ENCODE measurements at regions not wholly inside any gene's neighbourhood (a gene's known extent, or its start where the extent isn't known, plus 50 kb on each side); places are given as distances from the start of the nearest gene placed in this dataset.

DNA sequence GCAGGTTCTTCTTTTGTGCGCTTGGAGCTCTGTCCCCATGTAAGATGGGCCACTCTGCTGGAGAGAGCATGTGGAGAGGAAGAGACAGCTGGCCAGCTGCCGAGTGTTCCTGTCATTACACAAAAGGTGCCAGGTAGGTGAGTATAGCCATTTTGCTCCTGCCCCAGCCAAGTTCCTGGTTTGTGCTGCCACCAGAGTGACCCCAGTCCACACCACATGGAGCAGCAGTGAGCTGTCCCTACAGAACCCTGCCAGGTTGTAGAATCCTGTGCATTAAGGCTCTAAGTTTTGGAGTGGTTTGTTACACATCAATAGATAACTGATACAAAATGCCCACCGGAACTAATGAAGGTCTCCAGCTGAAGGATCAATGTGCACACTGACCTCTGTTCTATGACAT lies 84.6 kb upstream of the GHITM start:
- DNase-seq (ENCODE audit: extremely low spot score, insufficient read length, low read depth), result no peak

DNA sequence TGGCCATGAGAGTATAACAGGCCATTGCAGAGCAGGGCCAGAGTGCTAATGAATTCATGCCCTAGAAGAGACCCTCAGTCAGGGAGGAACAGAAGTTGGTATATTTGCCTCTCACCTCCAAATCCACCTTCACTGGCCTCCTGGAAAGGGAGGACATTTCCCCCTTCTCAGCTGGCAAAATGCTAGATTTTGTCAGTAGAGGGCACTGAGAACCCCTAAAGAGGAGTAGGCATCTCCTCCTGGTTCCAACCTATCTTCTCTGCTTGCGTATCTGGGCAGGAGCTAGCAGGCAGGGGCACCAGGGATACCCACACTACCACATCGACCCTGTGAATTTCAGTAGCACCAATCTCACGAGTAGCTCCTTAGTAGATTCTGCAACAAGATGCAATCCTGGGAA lies 79.8 kb upstream of the GHITM start:
- no peak for DNase-seq (ENCODE audit: extremely low spot score, insufficient read length, low read depth)
- no peak for FAIRE-seq

More for the DNA sequence above, 84.6 kb upstream of the GHITM start:
- FAIRE-seq, result no peak

DNA sequence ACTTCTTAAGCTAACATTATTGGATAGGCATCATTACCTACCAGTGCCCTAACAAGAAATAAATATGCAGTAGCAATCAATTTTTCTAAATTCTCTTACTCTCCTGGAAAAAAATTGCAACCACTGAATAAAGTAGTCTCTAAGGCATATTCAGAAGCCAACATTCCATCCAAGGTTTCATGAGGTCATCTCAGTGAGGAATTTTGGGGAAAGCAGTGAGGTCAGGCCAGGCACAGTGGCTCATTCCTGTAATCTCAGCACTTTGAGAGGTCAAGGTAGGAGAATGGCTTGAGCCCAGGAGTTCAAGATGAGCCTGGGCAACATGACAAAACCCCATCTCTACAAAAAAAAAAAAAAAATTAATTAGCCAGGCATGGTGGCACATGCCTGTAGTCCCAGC lies 75.9 kb upstream of the GHITM start:
- FAIRE-seq (no peak), DNase-seq (ENCODE audit: extremely low spot score, insufficient read length, low read depth) (no peak)

DNA sequence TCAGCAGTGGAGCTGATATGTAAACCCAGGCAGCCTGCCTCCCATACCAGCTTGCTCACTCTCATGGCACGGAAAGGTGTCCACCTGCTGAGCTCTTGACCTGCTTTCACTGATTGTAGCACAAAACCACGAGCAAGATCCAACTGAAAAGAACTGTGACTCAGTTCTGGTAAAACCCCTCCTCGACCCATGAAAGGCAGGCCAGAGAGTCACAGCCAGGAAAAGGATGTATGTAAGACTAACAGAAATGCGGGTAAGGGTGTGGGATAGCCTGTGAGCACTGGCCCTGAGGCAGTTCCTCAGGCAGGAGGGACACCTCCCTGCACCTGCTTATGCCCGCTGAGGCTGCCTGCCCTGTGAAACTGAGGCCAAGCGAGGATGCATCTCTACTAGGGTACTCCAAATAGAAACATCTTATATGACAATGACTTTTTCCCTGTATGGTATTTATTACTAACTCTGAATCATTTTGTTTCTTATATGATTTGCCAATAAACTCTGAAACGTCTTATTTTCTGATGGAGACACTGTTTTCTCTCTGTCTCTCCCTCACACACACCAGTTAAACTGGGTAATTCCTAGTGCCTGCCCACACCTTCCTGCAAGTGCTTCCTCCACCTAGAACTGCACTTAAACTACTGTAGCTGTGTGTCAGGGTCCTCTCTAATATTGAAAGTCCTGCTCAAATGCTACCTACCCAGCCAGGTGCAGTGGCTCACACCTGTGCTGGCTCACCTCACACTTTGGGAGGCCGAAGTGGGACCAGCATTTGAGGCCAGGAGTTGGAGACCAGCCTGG lies 73.3 kb upstream of the GHITM start:
- FAIRE-seq (no peak), DNase-seq (ENCODE audit: extremely low spot score, insufficient read length, low read depth) (no peak)

DNA sequence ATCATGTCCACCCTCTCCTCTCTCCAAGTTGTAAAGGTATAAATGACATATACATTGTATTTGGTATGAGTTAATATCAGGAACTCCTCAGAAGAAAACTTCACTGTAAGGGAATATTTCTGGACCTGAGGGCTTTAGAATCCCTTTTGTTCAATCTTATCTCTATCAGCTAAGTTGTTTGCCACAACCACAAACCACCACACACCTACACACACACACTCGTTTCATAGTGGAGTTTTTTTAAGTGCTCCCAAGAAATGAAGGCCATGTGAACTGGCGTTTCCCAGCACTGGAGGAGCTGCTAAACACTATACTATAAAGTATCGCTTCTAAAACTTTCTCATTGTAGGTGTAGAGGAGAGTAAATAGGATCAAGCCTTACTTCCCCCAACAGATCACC lies 64.8 kb upstream of the GHITM start:
- DNase-seq (ENCODE audit: extremely low spot score, insufficient read length, low read depth), result no peak
- no peak for FAIRE-seq

DNA sequence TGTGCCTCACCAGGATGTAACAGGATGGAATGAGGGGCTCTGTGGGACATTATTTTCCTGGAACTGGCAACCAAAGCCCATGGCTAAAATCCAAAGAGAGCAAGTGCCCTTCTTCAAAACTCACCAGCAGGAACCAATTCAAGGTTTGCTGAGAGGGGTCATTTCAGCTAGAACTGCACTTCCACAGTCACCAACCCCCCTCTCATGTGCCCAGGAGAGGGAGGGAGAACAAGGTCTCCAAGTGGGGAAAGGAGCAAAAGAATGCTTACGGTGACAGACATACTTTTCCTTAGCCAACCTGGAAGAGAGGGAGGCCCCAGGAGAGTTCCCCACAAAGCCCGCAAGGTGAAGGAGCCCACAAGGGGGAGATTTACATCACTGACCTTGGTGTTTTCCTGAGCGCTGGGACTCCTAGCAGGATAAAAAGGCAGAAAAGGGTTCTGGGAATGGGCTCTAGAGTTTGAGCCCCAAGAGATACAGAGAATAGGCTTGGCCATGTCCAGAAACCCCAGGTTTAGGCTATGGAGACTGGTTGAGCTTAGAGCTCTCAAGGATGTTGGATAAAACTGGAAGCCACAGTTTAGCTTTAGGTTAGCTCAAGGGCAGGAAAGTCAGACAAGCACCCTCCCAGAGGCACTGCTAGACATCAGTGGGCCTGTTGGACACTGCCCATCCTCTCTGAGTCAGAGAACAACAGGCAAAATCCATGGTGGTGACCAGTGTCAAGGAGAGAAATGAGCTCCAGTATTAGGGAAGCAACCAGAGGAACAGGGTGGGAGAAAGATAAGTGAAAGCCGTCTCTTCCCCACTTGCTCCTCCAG lies 63.9 kb upstream of the GHITM start:
- no peak for FAIRE-seq
- no peak for DNase-seq (ENCODE audit: extremely low spot score, insufficient read length, low read depth)

DNA sequence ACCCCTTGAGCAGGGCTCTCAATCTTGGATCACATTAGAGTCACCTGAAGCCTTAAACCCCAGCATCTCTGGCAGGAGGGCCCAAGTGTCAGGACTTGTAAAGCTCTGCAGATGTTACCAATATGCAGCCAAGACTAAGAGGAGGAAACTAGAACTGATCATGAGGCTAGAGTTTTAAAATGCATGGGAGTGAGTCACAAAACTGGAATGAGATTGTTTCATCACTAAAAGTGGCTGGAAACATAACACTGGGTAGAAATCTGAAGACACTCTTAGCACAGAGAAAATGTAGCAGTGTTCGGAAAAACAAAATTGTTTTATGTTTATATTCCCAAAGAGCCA lies 63.3 kb upstream of the GHITM start:
- FAIRE-seq, result no peak
- DNase-seq (ENCODE audit: extremely low spot score, insufficient read length, low read depth), result no peak

DNA sequence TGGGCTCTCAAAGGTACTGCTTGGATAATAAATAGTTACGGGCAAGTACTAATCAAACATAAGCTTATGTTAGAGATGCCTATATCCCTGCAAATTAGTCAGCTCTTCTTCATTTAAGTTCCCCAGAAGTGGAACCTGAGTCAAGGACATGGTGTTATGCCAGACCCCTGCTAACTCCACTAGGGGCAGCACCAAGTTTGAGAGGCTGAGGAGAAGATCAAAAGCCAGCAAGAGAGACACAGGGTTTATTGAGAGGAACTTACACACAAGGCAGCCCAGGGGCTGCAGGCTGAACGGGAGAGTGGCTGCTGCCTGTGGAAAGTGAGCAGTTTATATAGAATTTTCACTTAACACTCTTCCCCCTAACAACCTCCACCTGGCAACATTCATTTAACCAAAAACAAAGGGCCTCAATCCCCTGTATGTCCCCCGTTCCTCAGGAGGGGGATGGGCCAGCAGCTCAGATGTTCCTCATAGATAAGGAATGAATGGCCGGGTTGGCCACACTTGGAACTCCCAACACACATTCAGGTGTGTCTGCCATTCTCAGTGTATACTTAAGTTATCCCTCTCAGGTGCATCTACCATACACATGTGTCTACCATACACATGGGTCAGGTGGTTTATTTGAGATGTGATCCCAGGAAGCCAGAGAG lies 62.6 kb upstream of the GHITM start:
- DNase-seq (ENCODE audit: extremely low spot score, insufficient read length, low read depth) (no peak), FAIRE-seq (no peak)

DNA sequence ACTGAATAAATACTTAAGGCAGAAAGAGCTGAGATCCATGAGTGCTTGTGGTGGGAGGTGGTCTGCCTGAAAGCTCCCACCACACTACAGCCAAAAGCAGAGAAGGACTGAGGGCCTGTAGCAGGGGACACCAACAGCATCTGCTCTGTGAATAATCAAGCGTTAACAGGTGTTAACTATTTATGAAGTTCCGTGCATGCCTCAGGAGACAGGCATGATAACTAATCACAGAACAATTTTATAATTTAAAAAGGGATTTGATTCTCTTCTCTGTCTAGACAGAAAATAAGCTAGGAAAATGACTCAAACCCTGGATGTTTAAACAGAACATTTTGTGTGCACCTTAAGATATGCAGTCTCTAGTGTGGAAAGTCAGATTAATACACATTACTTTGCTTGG lies 61.5 kb upstream of the GHITM start:
- FAIRE-seq (no peak), DNase-seq (ENCODE audit: extremely low spot score, insufficient read length, low read depth) (no peak)

DNA sequence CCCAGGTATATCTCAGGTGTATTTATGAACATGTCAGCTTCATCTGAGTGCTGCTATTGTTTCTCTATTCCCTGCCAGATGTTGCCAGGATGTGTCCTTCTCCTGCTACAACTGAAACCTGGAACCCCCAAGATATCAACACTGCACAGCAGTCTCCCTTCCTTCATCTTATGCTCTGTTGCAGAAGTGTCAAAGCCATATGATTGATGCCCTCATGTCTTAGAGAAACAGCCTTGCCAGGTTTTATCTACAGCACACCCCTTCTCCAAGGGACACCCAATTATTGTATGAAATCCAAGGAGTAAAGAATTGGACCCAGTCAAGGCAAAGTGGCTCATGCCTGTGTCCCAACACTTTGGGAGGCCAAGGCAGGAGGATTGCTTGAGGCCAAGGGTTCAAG lies 60.5 kb upstream of the GHITM start:
- no peak for FAIRE-seq
- DNase-seq (ENCODE audit: extremely low spot score, insufficient read length, low read depth), result no peak

DNA sequence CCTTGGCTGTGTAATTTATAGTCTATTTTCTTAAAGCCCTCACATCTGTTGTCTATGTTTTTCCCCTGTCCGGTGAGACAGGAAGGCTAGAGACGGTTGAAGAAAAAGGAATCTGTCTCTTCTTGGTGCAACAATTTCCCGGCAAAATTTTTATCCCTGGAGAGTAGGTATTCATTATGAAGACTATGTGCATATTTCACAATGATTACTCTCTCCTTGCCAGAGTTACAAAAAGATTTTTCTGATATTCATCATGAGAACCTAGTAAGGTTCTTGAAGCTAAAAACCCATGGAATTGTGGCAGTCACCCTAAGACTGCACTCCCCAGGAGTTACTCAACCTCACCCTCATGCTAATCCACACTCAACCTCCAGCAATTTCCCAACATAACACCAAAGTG lies 55.0 kb upstream of the GHITM start:
- FAIRE-seq (no peak), DNase-seq (ENCODE audit: extremely low spot score, insufficient read length, low read depth) (no peak)

DNA sequence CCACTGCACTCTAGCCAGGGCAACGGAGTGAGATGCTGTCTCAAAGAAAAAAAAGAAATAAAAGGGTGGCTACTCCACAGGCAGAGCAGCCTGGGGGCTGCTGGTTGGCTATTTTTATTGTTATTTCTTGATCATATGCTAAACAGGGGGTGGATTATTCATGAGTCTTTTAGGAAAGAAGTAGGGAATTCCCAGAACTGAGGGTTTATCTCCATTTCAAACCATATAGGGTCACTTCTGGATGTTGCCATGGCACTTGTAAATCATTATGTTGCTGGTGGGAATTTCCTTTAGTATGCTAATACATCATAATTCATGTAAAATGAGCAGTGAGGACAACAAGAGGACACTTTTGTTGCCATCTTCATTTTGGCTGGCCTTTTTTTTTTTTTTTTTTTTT lies 52.1 kb upstream of the GHITM start:
- no peak for FAIRE-seq

DNA sequence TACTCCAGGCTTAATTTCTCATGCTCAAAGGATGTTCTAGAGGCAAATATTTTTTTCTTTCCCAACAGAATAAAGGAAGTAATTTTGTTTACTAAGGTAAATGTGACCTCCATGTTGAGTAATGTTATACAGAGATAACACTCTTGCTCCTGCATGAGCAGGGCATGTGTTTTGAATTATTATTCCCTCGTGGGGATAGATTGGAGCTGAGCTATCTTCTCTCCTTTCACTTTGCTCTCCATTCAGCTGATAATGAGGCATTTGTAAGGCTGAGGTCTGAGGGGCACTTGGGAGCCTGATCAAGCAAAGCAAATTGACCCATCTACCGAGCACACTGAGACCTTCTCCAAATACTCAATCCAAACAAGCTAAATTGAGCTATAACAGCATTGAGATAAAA lies 50.7 kb upstream of the GHITM start:
- no peak for FAIRE-seq
- DNase-seq (ENCODE audit: extremely low spot score, insufficient read length, low read depth), result no peak

More for the DNA sequence above, 52.1 kb upstream of the GHITM start:
- no peak for DNase-seq (ENCODE audit: extremely low spot score, insufficient read length, low read depth)

DNA sequence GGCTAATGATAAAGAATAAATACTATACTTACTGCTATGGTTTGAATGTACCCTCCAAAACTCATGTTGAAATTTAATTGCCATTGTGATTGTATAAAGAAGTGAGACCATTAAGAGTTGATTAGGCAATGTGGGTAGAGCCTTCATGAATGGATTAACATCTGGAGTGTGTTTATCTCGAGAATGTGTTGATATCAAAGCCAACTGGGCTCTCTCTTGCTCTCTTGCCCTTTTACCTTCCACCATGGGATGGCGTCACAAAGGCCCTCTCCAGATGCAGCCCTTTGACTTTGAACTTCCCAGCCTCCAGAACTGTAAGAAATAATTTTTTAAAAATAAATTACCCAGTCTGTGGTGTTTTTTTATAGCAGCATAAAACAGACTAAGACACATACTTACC lies 50.1 kb upstream of the GHITM start:
- FAIRE-seq (no peak), DNase-seq (ENCODE audit: extremely low spot score, insufficient read length, low read depth) (no peak)
